ENCODE measurements at regions not wholly inside any gene's neighbourhood (a gene's known extent, or its start where the extent isn't known, plus 50 kb on each side); places are given as distances from the start of the nearest gene placed in this dataset.
"Not testable (repeated sequence)": the region's sequence is repeated elsewhere in the genome, so short reads cannot be mapped to it uniquely, and the experiment has no call there.

- TF ChIP-seq CTCF (IDR thresholded peaks at IDR 0.05; ENCODE audit: insufficient read depth, low read length, poor library complexity, severe bottlenecking); EZH2phosphoT487 (conservative IDR thresholded peaks at IDR 0.05; ENCODE audit: low read length): not testable (repeated sequence)
These were observed 152.6 kb downstream of the LAT start for GRCh38 chr16:29137461-29137860.
